ENCODE measurements at regions not wholly inside any gene's neighbourhood (a gene's known extent, or its start where the extent isn't known, plus 50 kb on each side); places are given as distances from the start of the nearest gene placed in this dataset.

DNA sequence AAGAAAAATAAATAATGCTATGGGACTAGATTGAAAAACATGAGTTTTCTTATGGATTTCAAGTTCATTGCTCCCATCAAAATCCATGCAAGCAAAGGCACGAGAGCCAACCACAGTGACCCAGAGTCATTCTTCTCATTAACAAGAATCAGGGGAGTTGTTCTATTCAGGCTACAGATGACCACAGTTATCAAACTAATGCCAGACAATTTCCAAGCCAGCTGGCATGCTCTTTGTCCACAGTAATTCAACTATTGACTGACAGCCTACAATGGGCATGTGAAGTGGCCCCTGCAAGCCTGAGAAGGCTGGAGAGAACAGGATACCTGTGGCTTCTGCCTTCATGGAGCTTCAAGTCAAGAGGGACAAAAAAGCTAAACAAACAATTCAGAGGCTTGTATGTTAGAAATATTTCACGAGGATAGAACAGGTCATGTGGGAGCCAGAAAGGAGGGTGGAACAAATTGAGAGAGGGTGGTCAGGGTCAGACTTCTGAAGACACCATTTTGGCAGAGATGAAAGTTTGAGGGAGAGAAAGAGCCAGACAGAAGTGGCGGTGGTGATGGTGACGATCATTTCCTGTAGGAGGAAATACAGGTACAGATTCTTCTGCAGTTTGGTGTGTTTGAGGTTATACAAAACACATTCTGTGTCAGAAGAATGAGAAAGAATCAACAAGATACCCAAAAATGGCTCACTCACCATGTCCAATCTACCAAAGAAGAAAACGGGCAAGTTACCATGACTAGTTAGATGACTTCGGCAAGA is 732.4 kb downstream of the RNF144A start:
- Histone ChIP-seq H3K36me3 (ENCODE audit: insufficient read depth, low read length) (no peaks in the 10 kb centered on the region), H3K4me2 (ENCODE audit: low read length) (no peak overlapping the region), H3K27me3 (ENCODE audit: insufficient read depth, low read depth, low read length) (no peaks in the 10 kb centered on the region), H3K27ac (ENCODE audit: low read length) (no peak overlapping the region), H3K79me2 (replicated peaks; ENCODE audit: insufficient read depth, low read length) (no peaks in the 10 kb centered on the region), H3K4me3 (ENCODE audit: low read length) (no peak overlapping the region), H2AFZ (ENCODE audit: low read depth, low read length) (no peak overlapping the region), H3K9me2 (ENCODE audit: insufficient read depth, low read length) (no peaks in the 10 kb centered on the region), H3F3A (ENCODE audit: insufficient read depth, low read length, poor library complexity, severe bottlenecking) (no peaks in the 10 kb centered on the region), H4K20me1 (ENCODE audit: insufficient read depth) (no peaks in the 10 kb centered on the region), H3K9me3 (ENCODE audit: low read length) (no peaks in the 10 kb centered on the region), H3K9ac (ENCODE audit: low read length) (no peak overlapping the region)
- no peak for TF ChIP-seq POLR2AphosphoS5 (IDR thresholded peaks at IDR 0.05)
- TF ChIP-seq SMC3 (conservative IDR thresholded peaks at IDR 0.05; ENCODE audit: poor library complexity) = no peak
- no peak for TF ChIP-seq TAF1 (IDR thresholded peaks at IDR 0.05; ENCODE audit: low read depth)
- no peak for TF ChIP-seq MXI1 (conservative IDR thresholded peaks at IDR 0.05; ENCODE audit: poor library complexity, severe bottlenecking)
- no peak for TF ChIP-seq EP300 (conservative IDR thresholded peaks at IDR 0.05; ENCODE audit: poor library complexity, severe bottlenecking)
- TF ChIP-seq, protein P1, sequence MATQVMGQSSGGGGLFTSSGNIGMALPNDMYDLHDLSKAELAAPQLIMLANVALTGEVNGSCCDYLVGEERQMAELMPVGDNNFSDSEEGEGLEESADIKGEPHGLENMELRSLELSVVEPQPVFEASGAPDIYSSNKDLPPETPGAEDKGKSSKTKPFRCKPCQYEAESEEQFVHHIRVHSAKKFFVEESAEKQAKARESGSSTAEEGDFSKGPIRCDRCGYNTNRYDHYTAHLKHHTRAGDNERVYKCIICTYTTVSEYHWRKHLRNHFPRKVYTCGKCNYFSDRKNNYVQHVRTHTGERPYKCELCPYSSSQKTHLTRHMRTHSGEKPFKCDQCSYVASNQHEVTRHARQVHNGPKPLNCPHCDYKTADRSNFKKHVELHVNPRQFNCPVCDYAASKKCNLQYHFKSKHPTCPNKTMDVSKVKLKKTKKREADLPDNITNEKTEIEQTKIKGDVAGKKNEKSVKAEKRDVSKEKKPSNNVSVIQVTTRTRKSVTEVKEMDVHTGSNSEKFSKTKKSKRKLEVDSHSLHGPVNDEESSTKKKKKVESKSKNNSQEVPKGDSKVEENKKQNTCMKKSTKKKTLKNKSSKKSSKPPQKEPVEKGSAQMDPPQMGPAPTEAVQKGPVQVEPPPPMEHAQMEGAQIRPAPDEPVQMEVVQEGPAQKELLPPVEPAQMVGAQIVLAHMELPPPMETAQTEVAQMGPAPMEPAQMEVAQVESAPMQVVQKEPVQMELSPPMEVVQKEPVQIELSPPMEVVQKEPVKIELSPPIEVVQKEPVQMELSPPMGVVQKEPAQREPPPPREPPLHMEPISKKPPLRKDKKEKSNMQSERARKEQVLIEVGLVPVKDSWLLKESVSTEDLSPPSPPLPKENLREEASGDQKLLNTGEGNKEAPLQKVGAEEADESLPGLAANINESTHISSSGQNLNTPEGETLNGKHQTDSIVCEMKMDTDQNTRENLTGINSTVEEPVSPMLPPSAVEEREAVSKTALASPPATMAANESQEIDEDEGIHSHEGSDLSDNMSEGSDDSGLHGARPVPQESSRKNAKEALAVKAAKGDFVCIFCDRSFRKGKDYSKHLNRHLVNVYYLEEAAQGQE (IDR thresholded peaks at IDR 0.05; ENCODE audit: borderline replicate concordance) = no peak
- TF ChIP-seq, protein P2, sequence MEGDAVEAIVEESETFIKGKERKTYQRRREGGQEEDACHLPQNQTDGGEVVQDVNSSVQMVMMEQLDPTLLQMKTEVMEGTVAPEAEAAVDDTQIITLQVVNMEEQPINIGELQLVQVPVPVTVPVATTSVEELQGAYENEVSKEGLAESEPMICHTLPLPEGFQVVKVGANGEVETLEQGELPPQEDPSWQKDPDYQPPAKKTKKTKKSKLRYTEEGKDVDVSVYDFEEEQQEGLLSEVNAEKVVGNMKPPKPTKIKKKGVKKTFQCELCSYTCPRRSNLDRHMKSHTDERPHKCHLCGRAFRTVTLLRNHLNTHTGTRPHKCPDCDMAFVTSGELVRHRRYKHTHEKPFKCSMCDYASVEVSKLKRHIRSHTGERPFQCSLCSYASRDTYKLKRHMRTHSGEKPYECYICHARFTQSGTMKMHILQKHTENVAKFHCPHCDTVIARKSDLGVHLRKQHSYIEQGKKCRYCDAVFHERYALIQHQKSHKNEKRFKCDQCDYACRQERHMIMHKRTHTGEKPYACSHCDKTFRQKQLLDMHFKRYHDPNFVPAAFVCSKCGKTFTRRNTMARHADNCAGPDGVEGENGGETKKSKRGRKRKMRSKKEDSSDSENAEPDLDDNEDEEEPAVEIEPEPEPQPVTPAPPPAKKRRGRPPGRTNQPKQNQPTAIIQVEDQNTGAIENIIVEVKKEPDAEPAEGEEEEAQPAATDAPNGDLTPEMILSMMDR (IDR thresholded peaks at IDR 0.05; ENCODE audit: poor library complexity, severe bottlenecking) = no peak
- no peak for TF ChIP-seq EZH2 (IDR thresholded peaks at IDR 0.05; ENCODE audit: borderline replicate concordance, insufficient read depth, low read length, poor library complexity, severe bottlenecking)
- no peak for TF ChIP-seq RAD21 (conservative IDR thresholded peaks at IDR 0.05)

- H3F3A ChIP-seq (ENCODE audit: insufficient read depth, low read length, poor library complexity, severe bottlenecking) = no peaks in the 10 kb centered on the region
- H2AFZ ChIP-seq (ENCODE audit: low read depth, low read length) = no peak overlapping the region
Observed at GRCh38 chr2:7653617-7654016, 736.4 kb downstream of the RNF144A start.

More at GRCh38 chr2:7653617-7654016, 736.4 kb downstream of the RNF144A start:
- Histone ChIP-seq H3K27ac (ENCODE audit: low read length) (no peak overlapping the region), H3K36me3 (ENCODE audit: insufficient read depth, low read length) (no peaks in the 10 kb centered on the region), H3K9me3 (ENCODE audit: low read length) (no peaks in the 10 kb centered on the region), H3K79me2 (replicated peaks; ENCODE audit: insufficient read depth, low read length) (no peaks in the 10 kb centered on the region), H3K4me3 (ENCODE audit: low read length) (no peak overlapping the region), H3K9me2 (ENCODE audit: insufficient read depth, low read length) (no peaks in the 10 kb centered on the region), H3K27me3 (ENCODE audit: insufficient read depth, low read depth, low read length) (no peaks in the 10 kb centered on the region), H3K4me2 (ENCODE audit: low read length) (no peak overlapping the region), H4K20me1 (ENCODE audit: insufficient read depth) (no peaks in the 10 kb centered on the region), H3K9ac (ENCODE audit: low read length) (no peak overlapping the region)
- TF ChIP-seq EZH2 (IDR thresholded peaks at IDR 0.05; ENCODE audit: borderline replicate concordance, insufficient read depth, low read length, poor library complexity, severe bottlenecking) (no peak), POLR2AphosphoS5 (IDR thresholded peaks at IDR 0.05) (no peak), RAD21 (conservative IDR thresholded peaks at IDR 0.05) (no peak), EP300 (conservative IDR thresholded peaks at IDR 0.05; ENCODE audit: poor library complexity, severe bottlenecking) (no peak), SMC3 (conservative IDR thresholded peaks at IDR 0.05; ENCODE audit: poor library complexity) (no peak)
- TF ChIP-seq, protein P1 (IDR thresholded peaks at IDR 0.05; ENCODE audit: borderline replicate concordance) = no peak
- TF ChIP-seq, protein P2 (IDR thresholded peaks at IDR 0.05; ENCODE audit: poor library complexity, severe bottlenecking) = no peak

Data from neural cell (in vitro differentiated cells).